Lung (tissue), 11 donors: ENCODE measurements at regions not wholly inside any gene's neighbourhood (a gene's known extent, or its start where the extent isn't known, plus 50 kb on each side); places are given as distances from the start of the nearest gene placed in this dataset.

Source experiments
- ATAC-seq: fragments of 200-7000 bp; cut with Tn5 transposase; one replicate; pipeline ENCODE4 v1.9.1; 2020; ENCODE audit warnings: moderate number of reproducible peaks; ENCODE audit not compliant: insufficient read depth, low FRiP score
- DNase-seq, 3 donors: peaks; one replicate each; pipeline ENCODE4 v3.0.0-alpha.2; 2013 to 2017
- H3K27ac ChIP-seq, 2 donors: one replicate each; pipeline ENCODE4 v1.5.1; 2013; ENCODE audit warnings: mild to moderate bottlenecking in 2 of 2, moderate library complexity in 2 of 2, control low read depth in 1 of 2, inconsistent platforms in 1 of 2, low read depth in 1 of 2, low read length in 1 of 2
- H3K27me3 ChIP-seq, 3 donors: one replicate each; pipeline ENCODE4 v1.5.1; 2013; ENCODE audit warnings: low read length in 2 of 3; ENCODE audit not compliant: control insufficient read depth in 3 of 3, insufficient read depth in 3 of 3
- H3K36me3 ChIP-seq, 4 donors: one replicate each; pipeline ENCODE4 v1.5.1; 2013; ENCODE audit warnings: low read length in 4 of 4, mild to moderate bottlenecking in 1 of 4, moderate library complexity in 1 of 4; ENCODE audit not compliant: control insufficient read depth in 4 of 4, insufficient read depth in 4 of 4
- H3K4me1 ChIP-seq, 5 donors: one replicate each; pipeline ENCODE4 v1.5.1; 2013; ENCODE audit warnings: low read length in 5 of 5, mild to moderate bottlenecking in 2 of 5, moderate library complexity in 1 of 5; ENCODE audit not compliant: control insufficient read depth in 5 of 5, insufficient read depth in 5 of 5
- H3K4me3 ChIP-seq: one replicate; pipeline ENCODE4 v1.5.1; 2013; ENCODE audit warnings: mild to moderate bottlenecking, control low read depth, moderate library complexity
- H3K9ac ChIP-seq, 2 donors: one replicate each; pipeline ENCODE4 v1.5.1; 2013; ENCODE audit warnings: low read length in 2 of 2, control low read depth in 1 of 2; ENCODE audit not compliant: insufficient read depth in 1 of 2
- H3K9me3 ChIP-seq, 4 donors: one replicate each; pipeline ENCODE4 v1.5.1; 2013; ENCODE audit warnings: low read length in 3 of 4, mild to moderate bottlenecking in 1 of 4, moderate library complexity in 1 of 4; ENCODE audit not compliant: control insufficient read depth in 4 of 4, insufficient read depth in 3 of 4
- WGBS, 2 donors: extraction: QIAGEN DNeasy Blood & Tissue Kit; methylation state at CpG; one replicate each; pipeline ENCODE4 v1.1.7; 2013; 5-methylcytosine and 5-hydroxymethylcytosine counted together
- TF ChIP-seq, protein P1 (sequence below): IDR thresholded peaks from 2 replicates; pipeline ENCODE4 v1.5.1; 2012; ENCODE audit warnings: mild to moderate bottlenecking; ENCODE audit errors: control extremely low read depth, extremely low read depth
- donor health status: control.
- donor health status: control.
- donor health status: Bipolar disorder and iron deficiency.
- donor health status: healthy.
- donor health status: DM: yes; HTN: yes; CAD: no.

DNA sequence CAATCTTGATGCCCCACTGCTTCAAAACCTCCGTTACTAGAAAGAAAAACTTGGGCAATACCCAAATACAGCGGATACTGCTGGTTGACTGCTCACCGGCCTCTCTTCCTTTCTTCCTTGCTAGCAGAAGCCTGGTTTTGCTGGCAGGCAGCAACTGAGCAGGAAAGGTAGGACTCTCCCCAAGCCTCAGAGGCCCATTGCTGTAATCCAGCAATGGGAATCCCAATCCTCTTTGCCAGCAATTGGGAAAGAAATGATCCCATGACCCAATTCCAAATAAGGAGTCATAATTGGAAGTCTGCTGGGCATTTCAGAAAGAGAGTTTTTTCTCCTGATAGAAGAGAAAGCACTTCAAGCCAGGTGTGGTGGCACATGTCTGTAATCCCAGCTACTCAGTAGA lies 394.5 kb downstream of the BCOR start:
- Histone ChIP-seq H3K9ac (no peak overlapping the region), H3K4me3 (no peak overlapping the region), H3K4me1 (peaks cover 0 to 2% (median 0%) of the 10 kb centered on the region in 5 donors), H3K27ac (no peak overlapping the region), H3K9me3 (peaks cover 0 to 6% (median 0%) of the 10 kb centered on the region in 4 donors), H3K27me3 (peaks cover 0 to 7% (median 0%) of the 10 kb centered on the region in 3 donors), H3K36me3 (no peaks in the 10 kb centered on the region)
- WGBS, 2 donors: 76 to 82% methylated on average over 3 of the region's 3 CpGs
- no peak for DNase-seq
- ATAC-seq: no peak
- TF ChIP-seq, protein P1, sequence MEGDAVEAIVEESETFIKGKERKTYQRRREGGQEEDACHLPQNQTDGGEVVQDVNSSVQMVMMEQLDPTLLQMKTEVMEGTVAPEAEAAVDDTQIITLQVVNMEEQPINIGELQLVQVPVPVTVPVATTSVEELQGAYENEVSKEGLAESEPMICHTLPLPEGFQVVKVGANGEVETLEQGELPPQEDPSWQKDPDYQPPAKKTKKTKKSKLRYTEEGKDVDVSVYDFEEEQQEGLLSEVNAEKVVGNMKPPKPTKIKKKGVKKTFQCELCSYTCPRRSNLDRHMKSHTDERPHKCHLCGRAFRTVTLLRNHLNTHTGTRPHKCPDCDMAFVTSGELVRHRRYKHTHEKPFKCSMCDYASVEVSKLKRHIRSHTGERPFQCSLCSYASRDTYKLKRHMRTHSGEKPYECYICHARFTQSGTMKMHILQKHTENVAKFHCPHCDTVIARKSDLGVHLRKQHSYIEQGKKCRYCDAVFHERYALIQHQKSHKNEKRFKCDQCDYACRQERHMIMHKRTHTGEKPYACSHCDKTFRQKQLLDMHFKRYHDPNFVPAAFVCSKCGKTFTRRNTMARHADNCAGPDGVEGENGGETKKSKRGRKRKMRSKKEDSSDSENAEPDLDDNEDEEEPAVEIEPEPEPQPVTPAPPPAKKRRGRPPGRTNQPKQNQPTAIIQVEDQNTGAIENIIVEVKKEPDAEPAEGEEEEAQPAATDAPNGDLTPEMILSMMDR: no peak

DNA sequence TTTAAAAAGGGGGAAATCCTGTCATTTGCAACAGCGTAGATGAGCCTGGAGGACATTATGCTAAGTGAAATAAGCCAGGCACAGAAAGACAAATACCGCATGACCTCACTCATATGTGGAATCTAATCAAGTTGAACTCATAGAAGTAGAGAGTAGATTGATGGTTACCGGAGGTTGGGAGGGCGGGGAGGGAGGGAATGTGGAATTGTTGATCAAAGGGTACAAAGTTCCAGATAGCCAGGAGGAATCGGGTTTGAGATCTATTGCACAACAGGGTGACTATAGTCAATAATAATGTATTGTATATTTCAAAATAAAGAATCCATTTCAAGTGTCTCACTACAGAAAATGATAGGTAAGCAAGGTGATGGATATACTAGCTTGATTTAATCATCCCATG lies 393.2 kb downstream of the BCOR start:
- TF ChIP-seq, protein P1: no peak
- Histone ChIP-seq H3K4me3 (no peak overlapping the region), H3K9ac (no peak overlapping the region), H3K9me3 (peaks cover 0 to 9% (median 0%) of the 10 kb centered on the region in 4 donors), H3K36me3 (no peaks in the 10 kb centered on the region), H3K27ac (no peak overlapping the region), H3K27me3 (peaks cover 0 to 11% (median 0%) of the 10 kb centered on the region in 3 donors), H3K4me1 (peaks cover 0 to 2% (median 0%) of the 10 kb centered on the region in 5 donors)
- no peak for DNase-seq
- ATAC-seq: no peak
- 89 to 97% methylated on average over 5 of the region's 5 CpGs for WGBS, 2 donors

DNA sequence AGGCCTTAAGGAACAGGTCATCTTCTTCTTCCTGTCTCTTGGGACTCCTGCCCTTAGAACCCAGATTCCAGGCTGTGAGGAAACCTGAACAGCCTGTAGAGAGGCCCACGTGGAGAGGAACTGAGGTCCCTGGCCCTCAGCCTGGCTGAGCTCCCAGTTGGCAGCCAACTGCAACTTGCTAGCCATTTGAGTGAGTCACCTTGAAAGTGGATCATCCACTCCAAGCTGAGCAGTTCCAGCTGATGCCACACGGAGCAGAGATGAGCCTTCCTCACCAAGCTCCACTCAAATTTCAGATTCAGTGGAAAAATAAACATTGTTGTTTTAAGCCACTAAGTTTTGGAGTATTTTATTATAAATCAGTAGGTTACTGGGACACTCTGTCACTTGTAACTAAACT lies 392.5 kb downstream of the BCOR start:
- no peak overlapping the region for H3K4me3 ChIP-seq
- TF ChIP-seq, protein P1: no peak
- WGBS, 2 donors: 16 to 35% methylated on average over 2 of the region's 2 CpGs
- peaks cover 0 to 11% (median 0%) of the 10 kb centered on the region in 3 donors for H3K27me3 ChIP-seq
- no peak overlapping the region for H3K27ac ChIP-seq
- H3K36me3 ChIP-seq: no peaks in the 10 kb centered on the region
- peaks cover 0 to 9% (median 0%) of the 10 kb centered on the region in 4 donors for H3K9me3 ChIP-seq
- no peak overlapping the region for H3K9ac ChIP-seq
- DNase-seq (no peak), ATAC-seq (peak; percentile 27)
- H3K4me1 ChIP-seq: peaks cover 0 to 2% (median 0%) of the 10 kb centered on the region in 5 donors

DNA sequence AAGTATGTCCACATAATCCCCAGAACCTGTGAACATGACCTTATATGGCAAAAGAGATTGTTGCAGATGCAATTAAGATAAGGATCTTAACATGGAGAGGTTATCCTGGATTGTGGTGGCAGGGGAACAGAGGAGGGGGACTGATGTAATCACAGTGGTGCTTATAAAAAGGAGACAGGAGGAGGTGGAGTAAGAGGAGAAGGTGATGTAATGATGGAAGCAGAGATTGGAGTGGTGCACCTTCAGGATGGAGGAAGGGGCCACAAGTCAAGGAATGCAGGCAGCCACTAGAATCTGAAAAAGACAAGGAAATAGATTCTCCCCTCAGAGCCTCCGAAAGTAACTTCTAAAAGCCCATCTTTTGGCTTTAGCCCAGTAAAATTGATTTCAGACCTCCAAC lies 388.4 kb downstream of the BCOR start:
- DNase-seq (no peak), ATAC-seq (no peak)
- Histone ChIP-seq H3K27ac (no peak overlapping the region), H3K9me3 (peaks cover 0 to 6% (median 0%) of the 10 kb centered on the region in 4 donors), H3K4me3 (no peak overlapping the region), H3K27me3 (peaks cover 0 to 15% (median 15%) of the 10 kb centered on the region in 3 donors), H3K36me3 (no peaks in the 10 kb centered on the region), H3K4me1 (peaks cover 0 to 2% (median 0%) of the 10 kb centered on the region in 5 donors), H3K9ac (no peak overlapping the region)
- WGBS, 2 donors: 89 to 100% methylated on average over 1 of the region's 1 CpG
- TF ChIP-seq, protein P1: no peak
